Loucy (cell line): ENCODE measurements at regions not wholly inside any gene's neighbourhood (a gene's known extent, or its start where the extent isn't known, plus 50 kb on each side); places are given as distances from the start of the nearest gene placed in this dataset.

Experiments
- H2AFZ ChIP-seq: fragments of 200-600 bp; sonication (generic); 2 replicates; pipeline ENCODE4 v1.6.0; 2016; ENCODE audit warnings: antibody characterized with exemption, mild to moderate bottlenecking, low read length, moderate library complexity
- H3F3A ChIP-seq: fragments of 200-600 bp; 2 replicates; pipeline ENCODE4 v1.6.0; 2016; ENCODE audit warnings: antibody characterized with exemption, low read depth, mild to moderate bottlenecking
- H3K27me3 ChIP-seq: fragments of 200-600 bp; sonication (generic); 2 replicates; pipeline ENCODE4 v1.6.1; 2014; ENCODE audit warnings: low read length, mild to moderate bottlenecking; ENCODE audit not compliant: insufficient read depth, poor library complexity, severe bottlenecking
- H3K36me3 ChIP-seq: fragments of 200-600 bp; sonication (generic); 2 replicates; pipeline ENCODE4 v1.6.1; 2016; ENCODE audit warnings: low read length; ENCODE audit not compliant: insufficient read depth
- H3K4me1 ChIP-seq: fragments of 200-600 bp; sonication (generic); 2 replicates; pipeline ENCODE4 v1.5.1; 2014; ENCODE audit warnings: low read length, mild to moderate bottlenecking; ENCODE audit not compliant: insufficient read depth, poor library complexity, severe bottlenecking
- H3K4me2 ChIP-seq: fragments of 200-600 bp; sonication (generic); 2 replicates; pipeline ENCODE4 v1.6.0; 2014; ENCODE audit warnings: antibody characterized with exemption, low read length, low read depth, mild to moderate bottlenecking; ENCODE audit not compliant: poor library complexity, severe bottlenecking
- H3K4me3 ChIP-seq: fragments of 200-600 bp; sonication (generic); 2 replicates; pipeline ENCODE4 v1.5.1; 2014; ENCODE audit warnings: low read length, mild to moderate bottlenecking, mixed read lengths; ENCODE audit not compliant: poor library complexity, severe bottlenecking
- H3K79me2 ChIP-seq: fragments of 200-600 bp; sonication (generic); 2 replicates; pipeline ENCODE4 v1.6.1; 2014; ENCODE audit warnings: low read length; ENCODE audit not compliant: insufficient read depth
- H3K9ac ChIP-seq: fragments of 200-600 bp; sonication (generic); 2 replicates; pipeline ENCODE4 v1.6.0; 2014; ENCODE audit warnings: mild to moderate bottlenecking, low read depth, low read length, moderate library complexity; ENCODE audit not compliant: poor library complexity, severe bottlenecking
- H3K9me2 ChIP-seq: fragments of 200-600 bp; sonication (generic); replicated peaks from 2 replicates; pipeline ENCODE4 v1.6.1; 2016; ENCODE audit warnings: low read depth, low read length, mixed read lengths
- H3K9me3 ChIP-seq: fragments of 200-600 bp; sonication (generic); 2 replicates; pipeline ENCODE4 v1.6.1; 2014; ENCODE audit warnings: mild to moderate bottlenecking, antibody characterized with exemption, low read length, low read depth; ENCODE audit not compliant: insufficient read depth
- H4K20me1 ChIP-seq: fragments of 200-600 bp; sonication (generic); 2 replicates; pipeline ENCODE4 v1.6.0; 2014; ENCODE audit warnings: antibody characterized with exemption, low read length, mild to moderate bottlenecking; ENCODE audit not compliant: insufficient read depth, poor library complexity, severe bottlenecking
- EZH2phosphoT487 ChIP-seq: fragments of 200-600 bp; IDR thresholded peaks from 2 replicates; pipeline ENCODE4 v1.6.1; 2018; ENCODE audit warnings: antibody characterized with exemption, mild to moderate bottlenecking, moderate library complexity, borderline replicate concordance
- TF ChIP-seq, protein P1 (sequence below): fragments of 200-600 bp; sonication (generic); conservative IDR thresholded peaks from 2 replicates; pipeline ENCODE4 v1.5.1; 2014; ENCODE audit warnings: mild to moderate bottlenecking, antibody characterized with exemption, low read length

DNA sequence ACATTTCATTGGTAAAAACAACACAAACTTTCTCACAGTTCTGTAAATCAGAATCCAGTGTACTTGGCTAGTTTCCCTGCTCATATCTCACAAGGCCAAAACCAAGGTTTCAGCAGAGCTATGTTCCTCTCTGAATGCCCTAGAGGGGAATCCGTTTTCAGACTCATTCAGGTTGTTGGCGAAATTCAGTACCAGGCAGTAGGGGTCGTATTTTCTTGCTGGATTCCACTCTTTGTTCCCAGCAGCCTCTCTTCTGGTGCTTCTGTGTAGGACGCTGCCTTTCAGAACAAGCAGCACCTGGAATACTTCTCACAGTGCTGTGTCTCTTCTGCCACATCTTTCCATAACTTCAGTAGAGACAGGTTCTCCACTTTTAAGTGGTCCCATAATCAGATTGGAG is 351.9 kb downstream of the PCDH18 start:
- TF ChIP-seq, protein P1, sequence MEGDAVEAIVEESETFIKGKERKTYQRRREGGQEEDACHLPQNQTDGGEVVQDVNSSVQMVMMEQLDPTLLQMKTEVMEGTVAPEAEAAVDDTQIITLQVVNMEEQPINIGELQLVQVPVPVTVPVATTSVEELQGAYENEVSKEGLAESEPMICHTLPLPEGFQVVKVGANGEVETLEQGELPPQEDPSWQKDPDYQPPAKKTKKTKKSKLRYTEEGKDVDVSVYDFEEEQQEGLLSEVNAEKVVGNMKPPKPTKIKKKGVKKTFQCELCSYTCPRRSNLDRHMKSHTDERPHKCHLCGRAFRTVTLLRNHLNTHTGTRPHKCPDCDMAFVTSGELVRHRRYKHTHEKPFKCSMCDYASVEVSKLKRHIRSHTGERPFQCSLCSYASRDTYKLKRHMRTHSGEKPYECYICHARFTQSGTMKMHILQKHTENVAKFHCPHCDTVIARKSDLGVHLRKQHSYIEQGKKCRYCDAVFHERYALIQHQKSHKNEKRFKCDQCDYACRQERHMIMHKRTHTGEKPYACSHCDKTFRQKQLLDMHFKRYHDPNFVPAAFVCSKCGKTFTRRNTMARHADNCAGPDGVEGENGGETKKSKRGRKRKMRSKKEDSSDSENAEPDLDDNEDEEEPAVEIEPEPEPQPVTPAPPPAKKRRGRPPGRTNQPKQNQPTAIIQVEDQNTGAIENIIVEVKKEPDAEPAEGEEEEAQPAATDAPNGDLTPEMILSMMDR, result no peak
- TF ChIP-seq EZH2phosphoT487, result no peak
- H3K27me3 ChIP-seq, result no peaks in the 10 kb centered on the region
- no peak overlapping the region for H3K9ac ChIP-seq
- H3K36me3 ChIP-seq, result no peaks in the 10 kb centered on the region
- no peaks in the 10 kb centered on the region for H3K4me1 ChIP-seq
- H2AFZ ChIP-seq, result no peak overlapping the region
- no peaks in the 10 kb centered on the region for H3K79me2 ChIP-seq
- H3K4me2 ChIP-seq, result no peak overlapping the region
- no peaks in the 10 kb centered on the region for H4K20me1 ChIP-seq
- H3K9me3 ChIP-seq, result no peaks in the 10 kb centered on the region
- H3F3A ChIP-seq, result no peaks in the 10 kb centered on the region
- H3K9me2 ChIP-seq, result no peaks in the 10 kb centered on the region
- H3K4me3 ChIP-seq, result no peak overlapping the region

GRCh38 chr4:137156807-137157206 is 375.5 kb downstream of the PCDH18 start:
- TF ChIP-seq, protein P1, result no peak
- no peak for TF ChIP-seq EZH2phosphoT487
- Histone ChIP-seq H3K4me2 (no peak overlapping the region), H3K36me3 (no peaks in the 10 kb centered on the region), H3K27me3 (no peaks in the 10 kb centered on the region), H3K79me2 (no peaks in the 10 kb centered on the region), H3K9ac (no peak overlapping the region), H3K4me3 (no peak overlapping the region), H2AFZ (no peak overlapping the region), H3K9me2 (no peaks in the 10 kb centered on the region), H3K9me3 (no peaks in the 10 kb centered on the region), H4K20me1 (no peaks in the 10 kb centered on the region), H3K4me1 (no peaks in the 10 kb centered on the region), H3F3A (no peaks in the 10 kb centered on the region)

DNA sequence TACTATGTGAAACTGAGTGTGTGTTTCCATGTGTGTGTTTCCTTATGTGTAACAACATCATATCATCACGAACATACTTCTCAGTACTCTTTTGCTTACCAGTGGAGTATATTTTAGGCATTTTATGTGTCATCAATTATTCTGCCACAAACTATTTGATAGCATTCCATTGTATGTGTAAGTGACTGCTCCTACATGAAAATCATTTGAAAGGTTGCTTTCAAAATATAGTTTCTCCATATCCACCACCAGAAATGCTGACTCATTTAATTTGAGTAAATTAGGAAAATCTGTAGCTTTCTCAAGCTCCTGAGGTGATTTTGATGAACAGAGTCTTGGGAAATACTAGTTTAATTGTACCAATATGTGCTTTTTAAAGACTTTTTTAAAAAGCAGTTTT is 376.2 kb downstream of the PCDH18 start:
- no peaks in the 10 kb centered on the region for H3K9me2 ChIP-seq
- H4K20me1 ChIP-seq, result no peaks in the 10 kb centered on the region
- H3K36me3 ChIP-seq, result no peaks in the 10 kb centered on the region
- no peaks in the 10 kb centered on the region for H3K27me3 ChIP-seq
- no peak overlapping the region for H3K4me3 ChIP-seq
- TF ChIP-seq, protein P1, result no peak
- no peak overlapping the region for H3K4me2 ChIP-seq
- no peaks in the 10 kb centered on the region for H3K4me1 ChIP-seq
- H3K79me2 ChIP-seq, result no peaks in the 10 kb centered on the region
- H3K9ac ChIP-seq, result no peak overlapping the region
- H3F3A ChIP-seq, result no peaks in the 10 kb centered on the region
- no peak overlapping the region for H2AFZ ChIP-seq
- no peaks in the 10 kb centered on the region for H3K9me3 ChIP-seq
